ENCODE measurements at regions not wholly inside any gene's neighbourhood (a gene's known extent, or its start where the extent isn't known, plus 50 kb on each side); places are given as distances from the start of the nearest gene placed in this dataset.

DNA sequence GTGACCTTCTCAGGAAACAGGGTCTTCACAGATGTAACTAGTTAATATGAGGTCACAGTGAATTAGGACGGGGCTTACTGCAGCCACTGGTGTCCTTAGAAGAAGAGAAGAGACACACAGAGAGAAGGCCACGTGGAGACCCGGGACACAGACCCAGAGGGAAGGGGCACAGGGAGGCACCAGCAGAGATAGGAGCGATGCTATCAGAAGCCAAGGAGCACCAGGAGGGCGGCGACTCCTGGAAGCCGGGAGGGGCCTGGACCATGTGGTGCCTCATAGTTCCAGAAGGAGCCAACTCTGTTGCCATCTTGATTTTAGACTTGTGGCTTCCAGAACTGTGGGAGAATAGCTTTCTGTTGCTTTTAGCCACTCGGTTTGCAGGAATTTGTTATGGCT, 505.9 kb downstream of the TCERG1L start:
- no TSS peak for BruUV-seq (replicated peaks)
- H3F3A ChIP-seq (ENCODE audit: low read length, unreplicated experiment), result no peaks in the 10 kb centered on the region
- H3K36me3 ChIP-seq (ENCODE audit: low read depth, low read length), result no peaks in the 10 kb centered on the region
- no peak overlapping the region for H3K4me3 ChIP-seq (ENCODE audit: low read length)
- no peaks in the 10 kb centered on the region for H3K4me1 ChIP-seq (ENCODE audit: insufficient read depth, low read length)
- TF ChIP-seq CTCF (conservative IDR thresholded peaks at IDR 0.05; ENCODE audit: low read depth, low read length) (no peak), EZH2phosphoT487 (IDR thresholded peaks at IDR 0.05; ENCODE audit: borderline replicate concordance, low read length) (no peak), EZH2 (IDR thresholded peaks at IDR 0.05; ENCODE audit: low read length, unreplicated experiment) (no peak)
- no peak overlapping the region for H3K4me2 ChIP-seq (ENCODE audit: low read length)
- ATAC-seq, result no peak
- H3K9ac ChIP-seq (ENCODE audit: low read length), result no peak overlapping the region
- H3K79me2 ChIP-seq (ENCODE audit: low read length), result no peaks in the 10 kb centered on the region
- no peaks in the 10 kb centered on the region for H4K20me1 ChIP-seq (ENCODE audit: low read length)
- no peak overlapping the region for H3K27ac ChIP-seq (ENCODE audit: low read length)
- CTCF ChIA-PET, result no interaction called here
- H3K9me2 ChIP-seq (replicated peaks; ENCODE audit: low read length), result no peaks in the 10 kb centered on the region
- DNase-seq, result no peak
- intact Hi-C loops (cut with micrococcal nuclease), result no loop called here
- H2AFZ ChIP-seq (ENCODE audit: low read length), result no peak overlapping the region
- H3K27me3 ChIP-seq (ENCODE audit: low read length), result no peaks in the 10 kb centered on the region
- H3K9me3 ChIP-seq (ENCODE audit: low read length), result no peaks in the 10 kb centered on the region
- POLR2A ChIA-PET (ENCODE audit: unreplicated experiment), result no interaction called here

DNA sequence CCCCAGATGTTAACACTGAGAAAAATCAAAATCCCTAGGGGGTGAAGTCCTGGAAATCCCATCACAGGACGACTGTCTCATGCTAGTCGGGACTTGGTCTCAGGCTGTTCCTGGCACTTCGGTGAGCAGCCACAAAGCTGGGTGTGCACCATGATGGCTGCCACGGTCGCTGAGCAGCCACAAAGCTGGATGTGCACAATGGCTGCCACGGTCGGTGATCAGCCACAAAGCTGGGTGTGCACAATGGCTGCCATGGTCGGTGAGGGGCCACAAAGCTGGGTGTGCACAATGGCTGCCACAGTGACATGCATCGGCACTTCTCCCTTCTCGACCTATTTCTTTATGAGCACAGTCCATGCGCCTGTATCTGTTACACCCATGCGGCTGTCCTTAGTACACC, 505.1 kb downstream of the TCERG1L start:
- Histone ChIP-seq H3K4me3 (ENCODE audit: low read length) (no peak overlapping the region), H3K36me3 (ENCODE audit: low read depth, low read length) (no peaks in the 10 kb centered on the region), H4K20me1 (ENCODE audit: low read length) (no peaks in the 10 kb centered on the region), H3K79me2 (ENCODE audit: low read length) (no peaks in the 10 kb centered on the region), H3K27ac (ENCODE audit: low read length) (no peak overlapping the region), H3K4me1 (ENCODE audit: insufficient read depth, low read length) (no peaks in the 10 kb centered on the region), H3K9ac (ENCODE audit: low read length) (no peak overlapping the region), H2AFZ (ENCODE audit: low read length) (no peak overlapping the region), H3K27me3 (ENCODE audit: low read length) (no peaks in the 10 kb centered on the region), H3F3A (ENCODE audit: low read length, unreplicated experiment) (no peaks in the 10 kb centered on the region), H3K9me3 (ENCODE audit: low read length) (no peaks in the 10 kb centered on the region), H3K9me2 (replicated peaks; ENCODE audit: low read length) (no peaks in the 10 kb centered on the region), H3K4me2 (ENCODE audit: low read length) (no peak overlapping the region)
- intact Hi-C loops (cut with micrococcal nuclease), result no loop called here
- POLR2A ChIA-PET (ENCODE audit: unreplicated experiment), result no interaction called here
- TF ChIP-seq EZH2phosphoT487 (IDR thresholded peaks at IDR 0.05; ENCODE audit: borderline replicate concordance, low read length), result no peak
- no peak for TF ChIP-seq EZH2 (IDR thresholded peaks at IDR 0.05; ENCODE audit: low read length, unreplicated experiment)
- TF ChIP-seq CTCF (conservative IDR thresholded peaks at IDR 0.05; ENCODE audit: low read depth, low read length), result no peak
- ATAC-seq (no peak), DNase-seq (no peak)
- CTCF ChIA-PET, result no interaction called here
- BruUV-seq (replicated peaks), result no TSS peak

GRCh38 chr10:130807096-130807495, 504.4 kb downstream of the TCERG1L start:
- DNase-seq, result no peak
- intact Hi-C loops (cut with micrococcal nuclease), result no loop called here
- Histone ChIP-seq H2AFZ (ENCODE audit: low read length) (no peak overlapping the region), H3K79me2 (ENCODE audit: low read length) (no peaks in the 10 kb centered on the region), H3K4me2 (ENCODE audit: low read length) (no peak overlapping the region), H3K27me3 (ENCODE audit: low read length) (no peaks in the 10 kb centered on the region), H3K9me2 (replicated peaks; ENCODE audit: low read length) (no peaks in the 10 kb centered on the region), H3K4me1 (ENCODE audit: insufficient read depth, low read length) (no peaks in the 10 kb centered on the region), H3K27ac (ENCODE audit: low read length) (no peak overlapping the region), H3K4me3 (ENCODE audit: low read length) (no peak overlapping the region), H3K9ac (ENCODE audit: low read length) (no peak overlapping the region), H3K36me3 (ENCODE audit: low read depth, low read length) (no peaks in the 10 kb centered on the region), H4K20me1 (ENCODE audit: low read length) (no peaks in the 10 kb centered on the region), H3F3A (ENCODE audit: low read length, unreplicated experiment) (no peaks in the 10 kb centered on the region), H3K9me3 (ENCODE audit: low read length) (no peaks in the 10 kb centered on the region)
- ChIA-PET POLR2A (ENCODE audit: unreplicated experiment) (no interaction called here), CTCF (no interaction called here)
- ATAC-seq, result no peak
- BruUV-seq (replicated peaks), result no TSS peak
- TF ChIP-seq EZH2 (IDR thresholded peaks at IDR 0.05; ENCODE audit: low read length, unreplicated experiment), result no peak
- TF ChIP-seq CTCF (conservative IDR thresholded peaks at IDR 0.05; ENCODE audit: low read depth, low read length), result no peak
- no peak for TF ChIP-seq EZH2phosphoT487 (IDR thresholded peaks at IDR 0.05; ENCODE audit: borderline replicate concordance, low read length)
